NCI-H2196 treated with DMSO at 0.1 percent for 48 hours (cell line): ENCODE measurements at regions not wholly inside any gene's neighbourhood (a gene's known extent, or its start where the extent isn't known, plus 50 kb on each side); places are given as distances from the start of the nearest gene placed in this dataset.
"Not testable (repeated sequence)": the region's sequence is repeated elsewhere in the genome, so short reads cannot be mapped to it uniquely, and the experiment has no call there.

Source experiments
- DNase-seq: peaks from one replicate; lab custom pipeline; 2025; ENCODE audit not compliant: unreplicated experiment; lab: John Stamatoyannopoulos, UW

- no peak for DNase-seq
These were observed 250.9 kb upstream of the SULF2 start for GRCh38 chr20:48035961-48036731.

- DNase-seq = no peak
These were observed 249.5 kb upstream of the SULF2 start for GRCh38 chr20:48034751-48035150.

GRCh38 chr20:48033005-48033404 is 247.7 kb upstream of the SULF2 start:
- not testable (repeated sequence) for DNase-seq

- no peak for DNase-seq
These were observed 245.8 kb upstream of the SULF2 start for GRCh38 chr20:48031122-48031521.

GRCh38 chr20:48026981-48027592 is 241.8 kb upstream of the SULF2 start:
- DNase-seq = no peak

GRCh38 chr20:48025661-48026060 is 240.4 kb upstream of the SULF2 start:
- no peak for DNase-seq

- no peak for DNase-seq
These were observed 239.8 kb upstream of the SULF2 start for GRCh38 chr20:48025051-48025515.

- no peak for DNase-seq
These were observed 239.3 kb upstream of the SULF2 start for GRCh38 chr20:48024539-48024938.

GRCh38 chr20:48020696-48021095 is 235.4 kb upstream of the SULF2 start:
- DNase-seq = not testable (repeated sequence)

GRCh38 chr20:48019940-48020339 is 234.7 kb upstream of the SULF2 start:
- DNase-seq = no peak

- DNase-seq = no peak
These were observed 234.2 kb upstream of the SULF2 start for GRCh38 chr20:48019496-48019895.

GRCh38 chr20:48018851-48019250 is 233.6 kb upstream of the SULF2 start:
- not testable (repeated sequence) for DNase-seq

GRCh38 chr20:48017992-48018391 is 232.7 kb upstream of the SULF2 start:
- DNase-seq = no peak

- DNase-seq = no peak
These were observed 232.2 kb upstream of the SULF2 start for GRCh38 chr20:48017509-48017908.

- no peak for DNase-seq
These were observed 230.9 kb upstream of the SULF2 start for GRCh38 chr20:48015943-48016723.

- DNase-seq = no peak
These were observed 230.0 kb upstream of the SULF2 start for GRCh38 chr20:48015141-48015910.

- DNase-seq = no peak
These were observed 227.2 kb upstream of the SULF2 start for GRCh38 chr20:48012401-48012974.

GRCh38 chr20:48011025-48011424 is 225.7 kb upstream of the SULF2 start:
- DNase-seq = no peak

- DNase-seq = no peak
These were observed 225.3 kb upstream of the SULF2 start for GRCh38 chr20:48010623-48011022.

- no peak for DNase-seq
These were observed 223.7 kb upstream of the SULF2 start for GRCh38 chr20:48008850-48009515.
